Fibroblast of skin of scalp (primary cell): ENCODE measurements at regions not wholly inside any gene's neighbourhood (a gene's known extent, or its start where the extent isn't known, plus 50 kb on each side); places are given as distances from the start of the nearest gene placed in this dataset.

Experiments
- DNase-seq: peaks from one replicate; pipeline ENCODE4 v3.0.0-alpha.2; 2013

DNA sequence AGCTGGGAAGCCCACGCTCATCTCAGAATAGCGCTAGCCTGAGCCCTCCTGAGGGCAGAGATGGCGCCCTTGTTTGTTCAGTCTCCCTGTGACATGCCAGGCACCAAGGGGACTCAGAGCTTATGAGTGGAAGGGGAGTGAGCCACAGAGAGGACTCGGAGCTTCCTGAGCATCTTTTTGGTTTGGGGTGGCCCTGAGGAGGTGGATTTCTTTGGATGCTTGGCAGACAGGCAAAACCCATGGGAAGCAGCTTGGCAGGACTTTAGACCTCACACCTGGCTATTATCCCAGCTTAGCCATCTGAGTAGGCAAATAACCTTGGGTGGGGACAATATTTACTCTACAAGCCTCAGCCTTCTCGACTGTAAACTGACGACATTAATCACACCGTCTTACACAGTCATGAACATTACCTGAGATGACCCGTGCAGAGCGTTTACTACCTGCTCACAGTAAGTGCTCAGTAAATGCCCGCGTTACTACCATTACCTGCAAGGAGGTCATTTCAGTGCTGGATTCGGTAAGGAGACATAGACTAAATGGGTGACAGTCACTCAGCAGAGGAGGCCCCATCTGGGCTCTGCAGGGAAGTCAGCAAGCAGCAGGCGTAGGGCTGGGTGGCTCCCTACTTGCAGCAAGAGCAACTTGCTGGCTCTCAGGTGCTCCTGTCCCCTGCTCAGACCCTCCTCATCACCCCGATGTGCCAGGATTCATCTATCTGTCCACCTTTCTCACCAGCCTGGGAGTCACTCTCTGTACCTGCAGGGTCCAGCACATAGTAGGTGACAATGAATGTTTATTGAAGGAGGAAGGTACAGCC, 54.9 kb downstream of the KLHDC7A start:
- no peak for DNase-seq

DNA sequence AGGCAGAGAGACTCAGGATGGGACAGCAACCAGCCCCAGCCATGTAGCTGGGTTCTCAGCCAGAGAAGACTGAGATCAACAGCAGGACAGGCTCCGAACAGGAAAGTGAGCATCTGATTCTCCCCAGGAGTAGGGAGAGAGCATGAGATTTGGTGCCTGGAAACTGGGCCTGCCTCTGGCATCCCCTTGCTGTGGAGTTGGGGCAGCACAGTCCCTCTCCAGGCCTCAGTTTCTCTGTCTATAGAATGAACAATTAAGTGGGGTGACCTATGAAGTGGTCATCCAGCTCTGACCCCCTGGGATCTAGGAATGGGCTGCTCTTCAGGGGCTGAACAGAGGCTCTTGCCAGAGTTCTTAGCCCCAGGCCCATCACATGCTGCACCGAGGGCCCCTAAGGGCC, 55.6 kb downstream of the KLHDC7A start:
- DNase-seq, result no peak

DNA sequence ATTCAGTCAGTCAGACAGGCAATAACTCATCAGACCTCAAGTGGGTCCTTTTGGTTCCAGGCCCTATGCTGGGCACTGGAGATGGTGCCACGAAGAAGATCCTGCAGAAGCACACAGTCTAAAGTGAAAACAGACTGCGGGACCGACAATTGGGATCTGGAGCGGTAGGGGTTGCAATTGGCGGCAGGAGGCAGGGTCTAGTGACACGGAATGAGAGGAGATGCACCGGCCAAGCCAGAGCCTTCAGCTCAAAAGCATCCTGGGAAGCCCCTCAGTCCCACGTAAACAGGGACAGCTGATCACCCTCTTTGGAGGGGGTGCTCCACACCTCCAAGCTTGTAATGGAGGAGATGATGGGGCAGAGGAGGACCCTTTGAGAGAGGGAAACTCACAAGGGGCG, 56.2 kb downstream of the KLHDC7A start:
- DNase-seq, result no peak

DNA sequence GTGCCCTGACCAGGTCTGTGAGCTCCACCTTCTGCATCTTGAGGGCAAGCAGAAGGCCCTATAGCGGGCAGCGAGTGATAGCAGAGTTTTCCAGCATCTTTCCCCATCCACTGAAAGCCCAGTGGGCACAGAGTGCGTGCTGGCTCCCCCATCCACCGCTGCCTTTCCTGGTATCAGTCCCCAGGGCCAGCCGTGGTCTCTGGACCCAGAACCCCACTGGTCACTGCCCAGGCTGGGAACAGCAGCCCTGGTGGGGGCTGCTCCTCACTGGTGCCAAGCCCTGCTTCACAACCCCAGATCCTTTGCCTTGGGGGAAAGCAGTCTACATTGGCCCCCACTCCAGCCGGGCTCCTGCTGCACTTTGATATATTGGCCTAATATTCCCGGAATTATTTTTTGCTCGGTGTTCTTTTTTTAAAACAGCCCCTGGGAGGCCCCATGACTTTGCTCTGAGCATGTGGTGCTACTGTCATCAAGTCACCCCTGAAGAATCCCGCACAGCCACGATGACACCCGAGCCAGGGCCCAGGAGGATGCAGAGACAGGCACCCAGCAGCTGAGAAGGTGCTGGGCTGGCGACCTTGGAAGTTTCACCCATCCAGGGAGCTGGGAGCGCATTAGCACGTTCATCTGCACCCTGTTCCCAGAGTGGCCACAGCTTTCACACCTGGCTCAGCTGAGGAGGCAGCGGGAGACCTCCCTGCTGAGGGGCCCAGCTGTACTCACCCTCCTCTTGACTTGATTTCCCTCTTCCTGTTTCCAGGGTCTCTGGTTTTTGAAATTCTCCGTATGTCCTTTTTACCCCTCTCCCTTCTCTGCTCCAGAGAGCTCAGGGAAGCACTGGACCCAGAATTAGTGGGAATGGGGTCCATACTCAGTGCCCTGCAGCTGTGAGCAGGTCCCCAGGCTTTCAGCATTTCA, 56.9 kb downstream of the KLHDC7A start:
- no peak for DNase-seq

- DNase-seq, result no peak
These were observed 58.4 kb downstream of the KLHDC7A start for GRCh38 chr1:18539171-18539570.

DNA sequence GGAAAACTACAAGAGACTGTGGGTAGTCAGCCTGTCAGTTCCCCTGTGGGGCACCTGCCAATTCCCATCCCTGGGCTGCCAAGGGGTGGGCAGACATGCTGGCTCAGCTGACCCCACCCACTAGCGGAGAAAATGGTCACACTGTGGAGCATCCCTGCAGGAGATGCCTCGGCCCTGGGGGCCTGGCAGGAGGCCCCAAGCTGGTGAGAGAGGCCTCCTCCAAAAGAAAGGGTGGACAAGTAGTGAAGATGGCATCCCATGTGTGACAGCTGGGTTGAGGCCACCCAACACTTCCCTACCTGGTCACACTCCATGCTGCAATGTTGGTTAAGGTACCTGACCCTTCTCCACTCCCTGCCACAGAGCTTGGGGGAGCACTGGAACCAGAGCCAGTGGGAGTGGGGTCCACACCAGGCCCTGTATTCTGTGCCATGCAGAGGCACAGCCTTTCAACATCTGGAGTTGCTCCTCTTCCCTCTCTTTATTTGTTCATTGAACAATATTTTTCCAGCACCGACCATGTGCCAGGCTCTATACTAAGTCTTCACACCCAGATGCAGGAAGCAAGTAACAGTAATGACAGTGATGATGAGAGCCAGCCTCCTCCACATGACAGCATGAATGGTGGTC, 59.5 kb downstream of the KLHDC7A start:
- DNase-seq, result no peak

DNA sequence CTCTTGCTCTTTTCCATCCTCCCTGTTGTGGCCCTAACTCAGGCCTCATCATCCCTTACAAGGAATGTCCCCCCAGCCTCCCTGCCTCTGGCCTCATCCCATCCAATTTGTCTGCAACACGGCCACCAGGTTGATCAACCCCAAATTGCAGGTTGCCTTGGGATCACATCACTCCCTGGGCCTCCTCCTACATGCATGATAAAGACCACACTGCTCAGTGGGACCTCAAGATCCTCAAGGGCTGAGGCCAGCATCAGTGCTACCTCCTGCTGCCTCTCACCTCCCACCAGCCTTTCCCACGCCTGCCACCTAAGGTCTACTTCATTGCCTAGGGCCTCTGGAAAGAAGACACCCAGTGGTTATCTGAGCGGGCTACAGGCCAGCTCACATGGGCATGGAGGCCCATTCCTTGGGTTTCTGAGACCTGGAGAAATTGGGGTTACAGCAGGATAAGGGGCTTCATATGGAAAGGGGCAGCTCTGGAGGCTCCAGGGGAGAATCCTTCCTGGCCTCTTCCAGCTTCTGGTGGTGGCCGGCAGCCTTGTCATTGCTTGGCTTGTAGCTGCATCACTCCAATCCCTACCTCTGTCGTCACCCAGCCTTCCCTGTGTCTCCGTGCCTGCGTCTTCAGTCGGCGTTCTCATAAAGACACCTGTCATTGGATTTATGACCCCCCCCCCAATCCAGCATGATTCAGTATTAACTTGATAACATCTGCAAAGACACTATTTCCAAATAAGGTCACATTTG, 60.5 kb downstream of the KLHDC7A start:
- no peak for DNase-seq

DNA sequence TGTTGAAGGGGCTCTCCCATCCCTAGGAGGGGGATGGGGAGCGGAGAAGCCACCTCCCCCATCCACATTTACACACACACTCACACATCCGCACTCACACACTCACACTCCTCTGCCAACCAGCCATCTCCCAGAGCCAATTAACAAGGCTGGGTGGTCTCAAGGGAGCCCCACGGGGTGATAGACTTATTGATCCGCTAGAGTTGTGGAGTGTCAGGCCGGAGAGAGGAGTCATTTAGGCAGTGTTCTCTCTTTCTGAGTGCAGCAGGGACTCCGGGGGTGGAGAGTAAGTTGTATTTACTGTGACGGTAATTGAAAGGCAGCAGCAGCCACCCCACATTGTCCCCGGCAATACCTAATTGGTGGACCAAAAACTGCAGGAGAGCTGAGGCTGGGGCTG, 61.6 kb downstream of the KLHDC7A start:
- no peak for DNase-seq

- DNase-seq, result no peak
These were observed 65.3 kb downstream of the KLHDC7A start for GRCh38 chr1:18546026-18546425.

DNA sequence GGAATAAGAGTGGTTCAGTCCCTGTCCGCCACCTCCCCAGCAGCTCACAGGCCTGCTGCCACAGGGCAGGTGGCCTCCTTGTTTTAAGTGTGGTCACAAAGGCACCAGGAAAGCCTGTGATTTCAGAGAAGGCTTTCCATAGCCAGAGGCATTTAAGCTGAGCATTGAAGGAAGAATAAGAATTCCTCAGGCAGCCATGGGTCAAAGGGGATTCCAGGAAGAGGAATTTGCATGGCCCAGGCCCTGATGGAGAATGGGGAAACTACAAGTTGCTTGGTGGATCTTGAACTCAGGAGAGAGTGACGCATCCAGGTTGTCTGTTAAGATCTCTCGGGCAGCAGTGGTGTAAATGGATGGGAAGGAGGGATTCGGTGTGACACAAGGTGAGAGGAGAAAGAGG, 66.7 kb downstream of the KLHDC7A start:
- DNase-seq, result no peak

- DNase-seq, result no peak
These were observed 67.9 kb downstream of the KLHDC7A start for GRCh38 chr1:18548643-18549042.

DNA sequence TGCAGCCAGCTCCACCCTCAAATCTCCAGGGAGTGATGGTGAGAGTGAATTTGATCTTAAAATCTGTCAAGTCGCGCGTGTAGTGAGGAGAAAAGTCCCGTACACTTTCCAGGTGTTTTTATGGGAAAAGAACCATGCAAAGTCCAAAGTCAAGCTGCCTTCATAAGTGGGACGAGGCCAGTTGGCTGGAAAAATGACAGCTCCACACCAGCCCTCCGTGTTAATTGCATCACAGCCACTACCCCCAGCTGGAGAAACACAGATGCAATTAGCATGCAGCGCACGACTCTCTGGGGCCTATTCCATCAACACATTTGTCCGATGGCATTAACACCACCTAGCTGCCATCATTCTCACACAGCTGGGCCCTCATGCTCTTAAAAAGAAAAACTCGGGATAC, 68.4 kb downstream of the KLHDC7A start:
- no peak for DNase-seq

GRCh38 chr1:18549906-18550305, 69.2 kb downstream of the KLHDC7A start:
- no peak for DNase-seq

DNA sequence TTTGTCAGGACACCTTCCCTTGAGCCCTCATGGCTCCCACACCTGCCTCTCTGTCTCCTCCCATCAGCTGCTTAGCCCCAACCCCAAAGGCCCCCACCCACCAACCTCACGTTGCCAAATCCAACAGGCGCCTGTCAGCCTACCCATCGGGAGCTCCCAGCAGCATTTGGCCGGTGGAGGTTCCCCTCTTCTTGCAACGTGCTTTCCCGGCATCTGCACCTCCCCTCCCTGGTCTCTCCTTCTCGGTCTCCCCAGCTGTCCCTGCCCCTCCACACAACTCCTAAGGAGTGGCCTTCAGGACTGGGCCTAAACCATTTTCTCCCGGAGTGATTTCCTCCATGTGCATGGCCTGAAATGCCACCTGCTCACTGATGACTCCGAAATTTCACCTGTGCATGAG, 71.9 kb downstream of the KLHDC7A start:
- no peak for DNase-seq

DNA sequence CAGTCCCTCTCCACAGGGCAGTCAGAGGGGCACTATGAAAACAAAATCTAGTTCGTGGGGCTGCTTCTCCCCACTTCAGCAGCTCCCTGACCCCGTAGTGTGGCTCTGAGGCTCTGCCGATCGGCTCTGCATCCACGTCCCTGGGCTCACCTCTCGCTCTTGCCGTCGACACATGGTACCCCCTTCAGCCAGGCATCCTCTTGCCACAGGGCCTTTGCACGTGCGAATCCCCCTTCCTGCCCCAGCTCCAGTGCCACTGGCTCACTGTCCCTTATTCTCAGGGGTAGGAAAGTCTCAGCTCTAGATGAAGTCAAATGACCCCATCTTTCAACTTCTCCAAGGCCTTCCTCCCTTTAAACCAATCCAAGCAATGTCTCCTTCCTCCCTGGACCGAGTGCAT, 72.7 kb downstream of the KLHDC7A start:
- DNase-seq, result no peak

GRCh38 chr1:18554099-18554498, 73.4 kb downstream of the KLHDC7A start:
- no peak for DNase-seq

DNA sequence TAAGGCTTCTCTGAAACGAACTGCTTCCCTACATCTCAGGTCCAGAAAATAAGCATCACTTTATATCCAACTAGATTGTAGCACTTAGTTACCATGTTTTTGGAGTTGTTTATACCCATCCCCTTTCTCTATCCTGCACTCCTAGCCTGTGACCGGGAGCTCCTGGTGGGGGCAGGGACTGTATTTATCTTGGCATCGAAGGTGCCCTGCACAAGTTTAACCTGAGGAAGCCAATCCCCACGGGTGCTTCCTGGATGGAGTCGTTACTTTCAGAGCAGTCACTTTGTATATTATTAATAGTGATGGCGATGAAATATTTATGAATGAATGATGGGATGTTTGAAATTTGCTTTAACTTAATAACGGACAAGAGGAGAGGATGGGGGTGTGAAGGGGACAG, 73.9 kb downstream of the KLHDC7A start:
- DNase-seq, result no peak

DNA sequence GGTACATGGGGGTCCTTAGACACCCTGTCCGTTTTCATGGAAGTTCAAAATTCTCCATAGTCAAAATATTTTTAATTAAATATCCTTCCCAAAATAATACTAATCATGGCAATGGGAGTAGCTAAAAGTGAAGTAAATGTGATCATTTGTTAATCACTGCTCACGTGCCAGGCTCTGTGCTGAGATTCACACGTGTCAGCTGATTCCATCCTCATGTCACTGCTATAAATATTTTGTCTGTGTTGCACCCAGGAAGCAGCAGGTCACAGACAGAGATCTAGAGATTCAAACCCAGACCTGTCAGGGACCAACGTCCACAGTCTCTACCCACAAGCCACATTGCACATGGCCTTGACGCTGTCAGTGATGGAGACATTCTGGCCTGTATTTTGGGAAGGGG, 74.3 kb downstream of the KLHDC7A start:
- no peak for DNase-seq

DNA sequence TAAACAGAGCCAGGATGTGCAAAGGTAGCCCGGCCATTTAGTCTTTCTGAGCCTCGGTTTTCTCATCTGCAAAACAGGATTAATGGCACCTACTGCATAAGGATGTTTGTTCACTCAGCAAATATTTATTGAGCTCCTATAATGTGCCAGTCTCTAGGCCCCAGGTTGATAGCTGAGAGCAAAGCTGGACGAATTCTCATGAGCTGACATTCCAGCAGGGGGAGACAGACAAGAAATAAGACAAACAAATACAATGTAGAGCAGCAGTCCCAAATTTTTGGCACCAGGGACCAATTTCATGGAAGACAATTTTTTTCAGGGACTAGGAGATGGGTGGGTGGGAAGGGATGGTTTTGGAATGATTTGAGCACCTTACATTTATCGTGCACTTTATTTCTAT, 74.3 kb upstream of the PAX7 start:
- DNase-seq, result peak; percentile 4

DNA sequence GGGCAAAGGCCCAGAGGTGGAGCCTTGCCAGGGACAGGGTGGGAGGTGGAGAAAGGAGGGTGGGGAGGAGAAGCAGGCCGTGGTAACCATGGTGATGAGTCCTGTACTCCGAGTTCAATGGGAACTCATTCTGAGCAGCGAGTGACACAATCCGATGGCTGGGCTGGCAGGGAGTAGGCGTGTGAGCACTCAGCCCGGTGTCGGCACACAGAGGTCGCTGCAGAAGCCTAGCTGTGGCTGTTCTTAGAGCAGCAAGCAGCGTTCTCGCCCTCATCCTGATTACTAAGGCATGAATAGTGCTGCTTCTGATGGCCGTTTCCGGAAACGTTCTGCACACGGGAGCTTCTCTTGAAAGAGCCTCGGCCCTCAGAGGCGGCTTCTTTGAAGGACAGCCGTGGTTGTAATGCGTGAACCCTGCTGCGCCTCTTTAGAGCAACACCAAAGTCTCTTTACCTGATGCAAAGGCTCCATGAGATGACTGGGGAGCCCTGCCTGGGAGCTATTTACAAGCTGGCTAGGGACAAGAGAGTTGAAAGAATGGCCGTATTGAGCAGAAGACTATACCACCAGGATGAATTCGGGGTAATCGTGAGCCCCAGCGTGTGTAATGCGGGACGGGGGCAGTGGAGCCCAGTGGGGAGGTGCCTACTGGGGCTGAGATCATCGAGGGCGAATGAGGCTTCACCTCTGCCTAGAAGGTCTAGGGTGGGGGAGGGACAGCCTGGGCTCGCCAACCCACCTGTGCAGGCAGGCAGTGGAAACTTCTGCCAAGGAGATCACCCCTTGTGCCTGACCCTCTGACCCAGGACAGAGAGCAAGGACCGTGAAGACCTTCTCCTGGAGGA, 72.8 kb upstream of the PAX7 start:
- DNase-seq, result no peak

GRCh38 chr1:18560692-18561091, 70.0 kb upstream of the PAX7 start:
- DNase-seq, result no peak

DNA sequence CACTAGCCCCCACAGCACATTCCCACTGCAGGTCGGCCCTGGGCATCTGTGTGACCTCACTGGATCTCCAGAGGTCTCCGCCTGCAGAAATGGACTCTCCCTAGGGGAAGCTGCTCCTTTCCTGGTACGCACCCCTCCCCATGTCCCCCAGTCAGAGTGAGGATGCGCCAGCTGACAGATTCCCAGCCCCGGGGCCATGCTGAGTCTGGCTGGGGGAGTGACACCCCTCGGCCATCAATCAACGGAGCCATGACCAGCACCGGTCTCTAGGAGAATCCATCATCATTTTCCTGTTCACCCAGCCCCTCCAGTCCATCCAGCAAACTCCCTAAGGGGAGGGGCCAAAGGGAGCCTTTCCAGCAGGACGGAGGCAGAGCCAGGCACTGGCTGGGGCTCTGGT, 68.7 kb upstream of the PAX7 start:
- no peak for DNase-seq
